MM.1S (cell line): ENCODE measurements at regions not wholly inside any gene's neighbourhood (a gene's known extent, or its start where the extent isn't known, plus 50 kb on each side); places are given as distances from the start of the nearest gene placed in this dataset.

Experiments
- DNase-seq: peaks from one replicate; pipeline ENCODE4 v3.0.0-alpha.2; 2015
- H2AFZ ChIP-seq: fragments of 300-600 bp; sonication (generic); 2 replicates; pipeline ENCODE4 v1.6.0; 2016; ENCODE audit warnings: antibody characterized with exemption, low read length
- H3F3A ChIP-seq: fragments of 300-600 bp; sonication (generic); 2 replicates; pipeline ENCODE4 v1.6.1; 2016; ENCODE audit warnings: mild to moderate bottlenecking, antibody characterized with exemption, low read length, moderate library complexity, mixed read lengths; ENCODE audit not compliant: insufficient read depth
- H3K27ac ChIP-seq: fragments of 300-600 bp; sonication (generic); 2 replicates; pipeline ENCODE4 v1.5.1; 2016; ENCODE audit warnings: mild to moderate bottlenecking, low read length
- H3K27me3 ChIP-seq: fragments of 300-600 bp; sonication (generic); replicated peaks from 2 replicates; pipeline ENCODE4 v1.6.0; 2016; ENCODE audit warnings: low read length; ENCODE audit not compliant: insufficient read depth
- H3K36me3 ChIP-seq: fragments of 300-600 bp; sonication (generic); replicated peaks from 2 replicates; pipeline ENCODE4 v1.6.1; 2016; ENCODE audit warnings: mild to moderate bottlenecking, low read length, mixed read lengths; ENCODE audit not compliant: insufficient read depth
- H3K4me1 ChIP-seq: fragments of 300-600 bp; sonication (generic); 2 replicates; pipeline ENCODE4 v1.6.1; 2016; ENCODE audit warnings: low read length, mixed read lengths
- H3K4me2 ChIP-seq: fragments of 300-600 bp; sonication (generic); 2 replicates; pipeline ENCODE4 v1.6.0; 2016; ENCODE audit warnings: low read depth, low read length
- H3K4me3 ChIP-seq: fragments of 300-600 bp; sonication (generic); 2 replicates; pipeline ENCODE4 v1.5.1; 2016; ENCODE audit warnings: low read length, mixed read lengths
- H3K79me2 ChIP-seq: fragments of 300-600 bp; sonication (generic); 2 replicates; pipeline ENCODE4 v1.6.1; 2016; ENCODE audit warnings: mixed run types, low read length, mixed read lengths
- H3K9ac ChIP-seq: fragments of 300-600 bp; sonication (generic); 2 replicates; pipeline ENCODE4 v1.6.1; 2016; ENCODE audit warnings: low read length, mixed read lengths
- H3K9me2 ChIP-seq: fragments of 300-600 bp; sonication (generic); replicated peaks from 2 replicates; pipeline ENCODE4 v1.6.1; 2016; ENCODE audit warnings: mild to moderate bottlenecking, low read length, mixed read lengths; ENCODE audit not compliant: insufficient read depth
- H3K9me3 ChIP-seq: fragments of 300-600 bp; sonication (generic); replicated peaks from 2 replicates; pipeline ENCODE4 v1.6.1; 2016; ENCODE audit warnings: mild to moderate bottlenecking, low read length, mixed read lengths; ENCODE audit not compliant: insufficient read depth
- H4K20me1 ChIP-seq: fragments of 300-600 bp; sonication (generic); 2 replicates; pipeline ENCODE4 v1.6.1; 2016; ENCODE audit warnings: mild to moderate bottlenecking, low read length, moderate library complexity, mixed read lengths; ENCODE audit not compliant: insufficient read depth
- CTCF ChIP-seq: fragments of 300-600 bp; sonication (generic); IDR thresholded peaks from 2 replicates; pipeline ENCODE4 v1.5.1; 2016; ENCODE audit warnings: antibody characterized with exemption, low read length, mixed read lengths
- EZH2 ChIP-seq: fragments of 300-600 bp; sonication (generic); optimal IDR thresholded peaks from 2 replicates; pipeline ENCODE3; 2017; ENCODE audit warnings: low read depth, mild to moderate bottlenecking, antibody characterized with exemption, low read length, mixed read lengths
- EZH2phosphoT487 ChIP-seq: fragments of 300-600 bp; sonication (generic); IDR thresholded peaks from 2 replicates; pipeline ENCODE4 v1.6.1; 2018; ENCODE audit warnings: antibody characterized with exemption, low read length

- no peaks in the 10 kb centered on the region for H3F3A ChIP-seq
- no peak overlapping the region for H3K4me2 ChIP-seq
- no peaks in the 10 kb centered on the region for H3K79me2 ChIP-seq
- no peaks in the 10 kb centered on the region for H3K9me3 ChIP-seq
- no peaks in the 10 kb centered on the region for H3K27me3 ChIP-seq
- H2AFZ ChIP-seq = no peak overlapping the region
- H3K36me3 ChIP-seq = no peaks in the 10 kb centered on the region; the same call in 1 of the 2 replicates
- DNase-seq = no peak
- no peak overlapping the region for H3K4me3 ChIP-seq
- no peak for TF ChIP-seq EZH2
- no peak for TF ChIP-seq EZH2phosphoT487
- no peak for TF ChIP-seq CTCF
- H3K27ac ChIP-seq = no peak overlapping the region
- no peaks in the 10 kb centered on the region for H4K20me1 ChIP-seq
- H3K9ac ChIP-seq = no peak overlapping the region
- H3K4me1 ChIP-seq = no peaks in the 10 kb centered on the region
- H3K9me2 ChIP-seq = no peaks in the 10 kb centered on the region
Observed at GRCh38 chr9:86454701-86455615, 100.7 kb upstream of the TUT7 start.

- Histone ChIP-seq H4K20me1 (no peaks in the 10 kb centered on the region), H3K79me2 (no peaks in the 10 kb centered on the region), H3K4me2 (no peak overlapping the region)
Observed at GRCh38 chr9:86452201-86452828, 98.1 kb upstream of the TUT7 start.

GRCh38 chr9:86449246-86449645, 95.0 kb upstream of the TUT7 start:
- Histone ChIP-seq H3K4me3 (no peak overlapping the region), H3F3A (no peaks in the 10 kb centered on the region), H3K36me3 (no peaks in the 10 kb centered on the region), H3K9ac (no peak overlapping the region), H3K9me3 (no peaks in the 10 kb centered on the region), H3K27ac (no peak overlapping the region), H3K27me3 (no peaks in the 10 kb centered on the region), H4K20me1 (no peaks in the 10 kb centered on the region), H2AFZ (no peak overlapping the region), H3K9me2 (no peaks in the 10 kb centered on the region), H3K4me1 (no peaks in the 10 kb centered on the region), H3K4me2 (no peak overlapping the region), H3K79me2 (no peaks in the 10 kb centered on the region)
- TF ChIP-seq CTCF (no peak), EZH2 (no peak), EZH2phosphoT487 (no peak)
- DNase-seq = no peak

More at GRCh38 chr9:86452201-86452828, 98.1 kb upstream of the TUT7 start:
- no peaks in the 10 kb centered on the region for H3K4me1 ChIP-seq
- H3K27me3 ChIP-seq = no peaks in the 10 kb centered on the region
- TF ChIP-seq CTCF = no peak
- TF ChIP-seq EZH2 = no peak
- TF ChIP-seq EZH2phosphoT487 = no peak
- H2AFZ ChIP-seq = no peak overlapping the region
- no peak overlapping the region for H3K4me3 ChIP-seq
- no peak for DNase-seq
- no peaks in the 10 kb centered on the region for H3K9me2 ChIP-seq
- H3F3A ChIP-seq = no peaks in the 10 kb centered on the region
- no peaks in the 10 kb centered on the region for H3K9me3 ChIP-seq
- H3K9ac ChIP-seq = no peak overlapping the region
- no peaks in the 10 kb centered on the region for H3K36me3 ChIP-seq
- H3K27ac ChIP-seq = no peak overlapping the region
